ENCODE measurements at regions not wholly inside any gene's neighbourhood (a gene's known extent, or its start where the extent isn't known, plus 50 kb on each side); places are given as distances from the start of the nearest gene placed in this dataset.

GRCh38 chr10:35912615-35913569 is 270.8 kb upstream of the FZD8 start:
- DNase-seq, result no peak

- no peak for DNase-seq
These were observed 269.9 kb upstream of the FZD8 start for GRCh38 chr10:35911954-35912353.

GRCh38 chr10:35911233-35911632 is 269.1 kb upstream of the FZD8 start:
- DNase-seq, result no peak

- no peak for DNase-seq
These were observed 268.1 kb upstream of the FZD8 start for GRCh38 chr10:35910234-35910633.

- no peak for DNase-seq
These were observed 267.1 kb upstream of the FZD8 start for GRCh38 chr10:35909121-35909720.

GRCh38 chr10:35908451-35908850 is 266.4 kb upstream of the FZD8 start:
- DNase-seq, result no peak

GRCh38 chr10:35907548-35907947 is 265.5 kb upstream of the FZD8 start:
- no peak for DNase-seq

- no peak for DNase-seq
These were observed 264.1 kb upstream of the FZD8 start for GRCh38 chr10:35906155-35906554.

GRCh38 chr10:35903021-35903420 is 260.9 kb upstream of the FZD8 start:
- no peak for DNase-seq

GRCh38 chr10:35898716-35899440 is 256.8 kb upstream of the FZD8 start:
- DNase-seq, result no peak

- DNase-seq, result no peak
These were observed 253.9 kb upstream of the FZD8 start for GRCh38 chr10:35896001-35896400.

GRCh38 chr10:35895331-35895730 is 253.2 kb upstream of the FZD8 start:
- DNase-seq, result no peak

- DNase-seq, result no peak
These were observed 250.4 kb upstream of the FZD8 start for GRCh38 chr10:35892526-35892925.

- DNase-seq, result no peak
These were observed 248.8 kb upstream of the FZD8 start for GRCh38 chr10:35890676-35891495.

- DNase-seq, result no peak
These were observed 248.0 kb upstream of the FZD8 start for GRCh38 chr10:35889971-35890675.

GRCh38 chr10:35889226-35889625 is 247.1 kb upstream of the FZD8 start:
- DNase-seq, result no peak

- no peak for DNase-seq
These were observed 246.3 kb upstream of the FZD8 start for GRCh38 chr10:35888400-35888799.

- no peak for DNase-seq
These were observed 245.6 kb upstream of the FZD8 start for GRCh38 chr10:35887685-35888084.

- DNase-seq, result no peak
These were observed 243.0 kb upstream of the FZD8 start for GRCh38 chr10:35885076-35885475.

- DNase-seq, result no peak
These were observed 242.6 kb upstream of the FZD8 start for GRCh38 chr10:35884657-35885071.

- DNase-seq, result no peak
These were observed 240.5 kb upstream of the FZD8 start for GRCh38 chr10:35882422-35883150.
